Activated naive CD4-positive, alpha-beta T cell treated with Interleukin-2 at 50 U/mL for 16 hours (primary cell): ENCODE measurements at regions not wholly inside any gene's neighbourhood (a gene's known extent, or its start where the extent isn't known, plus 50 kb on each side); places are given as distances from the start of the nearest gene placed in this dataset.

Experiments
- DNase-seq: peaks from one replicate; pipeline ENCODE4 v3.0.0-alpha.2; 2020

DNA sequence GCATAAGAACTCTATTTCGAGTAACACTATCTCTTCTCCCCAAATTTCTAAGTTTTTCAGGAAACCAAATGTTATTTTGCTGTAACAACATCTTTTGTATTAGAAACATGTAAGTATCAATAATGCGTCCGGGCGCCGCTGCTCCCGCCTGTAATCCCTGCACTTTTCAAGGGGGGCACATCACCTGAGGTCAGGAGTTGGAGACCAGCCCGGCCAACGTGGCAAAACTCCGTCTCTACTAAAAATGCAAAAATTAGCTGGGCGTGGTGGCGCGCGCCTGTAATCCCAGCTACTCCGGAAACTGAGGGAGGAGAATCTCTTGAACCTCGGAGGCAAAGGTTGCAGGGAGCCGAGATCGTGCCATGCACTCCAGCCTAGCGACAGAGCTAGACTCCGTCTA, 881.1 kb upstream of the NUDT12 start:
- no peak for DNase-seq

- no peak for DNase-seq
Measured at GRCh38 chr5:104431981-104432380, 869.4 kb upstream of the NUDT12 start.

GRCh38 chr5:104431002-104431620, 868.5 kb upstream of the NUDT12 start:
- DNase-seq: no peak

- DNase-seq: no peak
Measured at GRCh38 chr5:104429911-104430310, 867.3 kb upstream of the NUDT12 start.

- no peak for DNase-seq
Measured at GRCh38 chr5:104421431-104421830, 858.8 kb upstream of the NUDT12 start.

DNA sequence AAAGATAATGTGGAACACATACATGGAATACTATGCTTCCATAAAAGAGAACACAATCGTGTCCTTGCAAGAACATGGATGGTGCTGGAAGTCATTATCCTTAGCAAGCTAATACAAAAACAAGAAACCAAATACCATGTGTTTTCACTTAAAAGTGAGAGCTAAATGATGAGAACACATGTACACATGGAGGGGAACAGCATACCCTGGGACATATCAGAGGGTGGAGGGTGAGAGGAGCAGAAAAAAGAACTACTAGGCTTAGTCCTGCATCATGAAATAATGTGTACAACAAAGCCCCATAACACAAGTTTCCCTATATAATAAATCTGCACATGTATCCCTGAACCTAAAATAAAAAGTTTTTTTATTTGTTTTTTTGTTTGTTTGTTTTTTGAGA, 855.5 kb upstream of the NUDT12 start:
- DNase-seq: no peak

GRCh38 chr5:104412649-104413240, 850.2 kb upstream of the NUDT12 start:
- DNase-seq: no peak

- DNase-seq: no peak
Measured at GRCh38 chr5:104400941-104401340, 838.4 kb upstream of the NUDT12 start.

- DNase-seq: no peak
Measured at GRCh38 chr5:104385906-104386305, 823.3 kb upstream of the NUDT12 start.

DNA sequence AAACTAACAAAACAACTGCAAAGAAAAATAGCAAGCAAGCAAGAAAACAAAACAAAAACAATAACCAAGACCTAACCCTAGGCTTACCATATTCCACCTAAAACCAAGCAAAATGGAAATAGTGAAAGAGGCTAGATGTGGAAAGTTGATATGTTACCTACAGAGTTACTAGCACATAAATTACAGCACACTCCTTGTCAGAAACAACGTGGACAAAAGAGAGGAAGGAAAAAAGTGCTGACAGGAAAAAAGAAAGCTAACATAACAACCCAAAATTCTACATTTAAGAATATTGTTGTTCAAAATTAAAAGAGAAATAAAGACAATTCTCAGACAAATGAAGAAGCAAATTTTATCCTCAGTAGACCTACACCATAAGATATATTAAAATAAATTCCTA, 812.8 kb upstream of the NUDT12 start:
- DNase-seq: no peak

DNA sequence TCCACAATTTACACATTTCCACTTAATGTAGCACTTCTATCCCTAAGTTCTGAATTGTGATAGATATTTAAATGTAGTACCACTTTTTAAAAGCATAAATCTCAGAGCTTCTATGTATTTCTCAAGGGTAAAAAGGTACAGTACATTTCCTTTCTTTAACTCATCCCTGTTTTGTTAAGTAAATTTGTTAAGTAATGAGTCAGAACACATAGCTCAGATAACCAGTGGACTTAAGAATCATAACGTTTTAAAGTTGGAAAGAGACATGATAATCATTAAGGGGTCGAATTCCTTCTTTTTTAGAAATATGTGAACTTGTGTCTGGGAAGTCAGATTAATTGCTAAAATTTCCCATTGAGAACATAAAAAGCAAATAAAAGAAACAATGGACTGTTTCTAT, 810.2 kb upstream of the NUDT12 start:
- no peak for DNase-seq

DNA sequence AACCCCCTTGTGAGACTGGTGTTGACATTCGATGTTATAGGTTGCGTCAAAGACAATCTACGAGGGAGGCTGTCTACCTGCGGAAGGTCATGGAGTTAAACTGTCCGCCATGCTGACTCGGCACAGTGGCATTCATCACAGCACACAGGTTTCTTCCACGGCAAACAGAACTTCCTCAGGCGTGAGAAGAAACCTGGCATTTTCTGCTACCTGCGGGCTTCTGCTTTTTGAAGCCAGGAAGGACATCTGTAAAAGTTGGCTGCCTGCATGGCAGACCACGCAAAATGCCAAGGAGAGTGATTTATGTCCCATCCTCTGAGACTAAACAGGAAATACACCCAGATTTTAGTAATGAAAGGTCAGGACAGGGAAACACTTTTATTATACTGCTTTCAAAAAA, 809.8 kb upstream of the NUDT12 start:
- no peak for DNase-seq

DNA sequence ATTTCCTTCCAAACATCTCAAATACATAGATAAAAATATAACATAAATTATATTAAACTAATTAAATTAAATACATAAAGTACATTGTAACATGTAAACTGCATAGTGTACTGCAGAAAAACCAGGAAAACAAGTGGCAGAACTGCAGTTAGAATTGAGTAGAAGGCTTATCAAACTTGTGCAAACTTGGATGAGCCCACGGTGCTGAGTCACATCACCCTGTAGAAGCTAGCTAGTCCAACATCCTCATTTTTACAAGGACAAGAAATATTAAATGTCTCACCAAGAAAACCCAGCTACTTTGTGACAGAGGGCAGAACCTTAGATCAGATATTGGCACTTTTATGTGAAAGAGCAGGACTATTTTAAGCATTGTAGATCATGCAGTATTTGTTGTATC, 807.9 kb upstream of the NUDT12 start:
- no peak for DNase-seq

DNA sequence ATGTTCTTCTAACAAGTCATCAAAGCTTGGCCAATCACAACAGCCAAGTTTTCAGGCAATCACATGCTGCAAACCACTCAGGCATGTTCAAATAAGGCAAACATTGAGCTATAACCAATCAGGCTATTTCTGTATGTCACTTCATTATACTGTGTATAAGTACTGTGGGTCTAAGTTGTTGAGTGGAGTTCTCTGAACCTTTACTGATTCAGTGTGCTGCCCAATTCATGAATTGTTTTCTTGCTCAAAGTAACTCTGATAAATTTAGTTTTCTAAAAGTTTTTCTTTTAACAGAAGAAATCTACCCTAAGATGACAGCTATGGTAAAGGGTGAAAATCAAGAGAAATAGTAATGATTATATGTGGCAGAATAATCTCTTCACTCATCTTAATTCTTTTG, 805.4 kb upstream of the NUDT12 start:
- no peak for DNase-seq

DNA sequence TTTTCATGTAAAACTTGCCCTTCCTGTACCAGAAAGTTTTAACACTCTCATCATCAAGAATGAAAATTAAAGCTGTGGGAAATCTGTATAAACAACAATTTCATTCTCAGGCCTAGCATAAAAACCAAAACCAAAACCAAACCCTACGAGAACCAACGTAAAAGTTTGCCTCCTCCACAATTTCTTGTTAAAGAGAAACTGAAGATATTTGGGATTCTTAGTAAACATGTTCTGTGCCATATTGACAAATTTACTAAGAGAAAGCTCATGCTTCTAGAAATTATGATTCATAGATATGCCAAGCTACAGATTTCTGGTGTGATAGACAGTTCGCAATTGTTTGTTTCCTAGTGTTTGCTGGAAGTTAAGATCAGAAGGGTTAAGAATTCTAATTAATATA, 801.0 kb upstream of the NUDT12 start:
- DNase-seq: no peak

- DNase-seq: no peak
Measured at GRCh38 chr5:104361932-104362331, 799.3 kb upstream of the NUDT12 start.

GRCh38 chr5:104355350-104355749, 792.8 kb upstream of the NUDT12 start:
- no peak for DNase-seq

DNA sequence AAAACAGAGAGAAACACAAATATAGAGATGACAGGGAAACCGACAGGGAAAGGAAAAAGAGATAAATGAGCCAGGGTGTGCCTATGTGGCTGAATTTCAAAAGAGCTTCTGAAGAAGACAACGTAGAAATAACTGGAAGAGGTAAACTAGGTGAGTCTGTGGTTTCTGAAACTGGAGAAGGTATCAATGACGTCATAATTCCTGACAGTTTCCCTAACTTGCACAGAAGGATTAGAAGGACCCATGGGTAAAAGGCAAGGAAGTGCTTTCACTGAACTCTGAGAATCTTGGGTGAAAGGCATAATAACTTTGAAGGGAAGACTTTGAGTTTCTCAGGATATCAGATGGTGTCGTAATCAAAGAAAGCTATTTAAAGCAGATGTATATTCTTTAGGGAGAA, 790.8 kb upstream of the NUDT12 start:
- no peak for DNase-seq

- DNase-seq: no peak
Measured at GRCh38 chr5:104352954-104353353, 790.4 kb upstream of the NUDT12 start.

- no peak for DNase-seq
Measured at GRCh38 chr5:104347119-104347708, 784.6 kb upstream of the NUDT12 start.

DNA sequence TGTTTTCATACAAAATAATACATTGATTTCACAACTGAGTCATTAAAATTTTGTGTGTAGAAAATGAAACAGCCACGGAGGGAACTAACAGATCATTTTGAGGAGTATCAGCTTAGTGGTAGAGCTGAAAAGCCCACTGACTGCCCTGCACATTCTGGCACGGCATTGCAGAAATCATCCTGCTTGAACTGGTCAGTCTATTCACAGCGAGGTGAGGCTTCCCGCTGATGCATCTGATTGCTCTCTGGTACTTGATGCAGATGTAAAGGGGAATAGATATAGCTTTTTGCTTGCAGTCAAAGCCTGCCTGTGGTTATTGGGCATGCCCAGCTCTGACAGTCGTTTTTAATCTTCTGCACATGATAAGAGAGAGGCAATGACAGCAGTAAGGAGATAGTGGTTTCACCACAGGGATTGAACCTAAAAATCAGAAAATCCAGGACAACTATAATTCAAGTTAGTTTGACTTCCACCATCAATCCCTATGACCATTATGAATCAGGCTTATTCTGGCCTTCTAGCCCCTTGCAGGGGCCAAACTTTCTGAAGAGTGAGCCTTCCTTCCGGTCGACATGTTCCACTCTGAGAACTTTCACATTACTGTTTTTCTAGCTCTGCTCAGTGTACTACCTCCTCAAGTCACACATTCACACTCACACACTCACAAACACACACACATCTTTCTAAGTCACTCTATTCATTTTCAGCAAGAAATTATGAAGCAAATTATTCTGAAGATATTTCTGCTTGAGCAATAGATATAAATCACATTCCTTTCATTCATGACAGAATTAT, 782.8 kb upstream of the NUDT12 start:
- no peak for DNase-seq

- no peak for DNase-seq
Measured at GRCh38 chr5:104344809-104345208, 782.2 kb upstream of the NUDT12 start.

- no peak for DNase-seq
Measured at GRCh38 chr5:104327801-104328200, 765.2 kb upstream of the NUDT12 start.

DNA sequence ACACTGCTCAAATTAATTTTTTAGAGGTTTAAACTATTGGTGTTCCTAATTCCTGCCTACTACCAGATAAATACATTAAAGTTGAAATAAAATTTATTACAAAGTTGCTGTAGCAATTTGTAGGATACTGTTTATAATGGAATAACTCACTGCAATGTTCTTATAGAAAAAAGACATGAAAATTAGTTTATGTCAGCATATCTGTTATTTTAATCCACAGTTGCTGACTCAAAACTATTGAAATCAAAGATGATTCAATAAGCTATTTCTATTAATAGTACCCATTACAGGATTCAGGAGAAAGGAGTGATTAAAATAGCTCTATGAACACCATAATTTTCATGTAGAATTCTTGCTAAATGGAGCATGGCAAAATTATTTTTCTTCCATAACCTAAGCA, 764.4 kb upstream of the NUDT12 start:
- DNase-seq: no peak
